GM23248 (cell line): ENCODE measurements at regions not wholly inside any gene's neighbourhood (a gene's known extent, or its start where the extent isn't known, plus 50 kb on each side); places are given as distances from the start of the nearest gene placed in this dataset.
A peak's percentile ranks its signal among the peaks of the same experiment; 100 is the strongest.

Experiments
- DNase-seq: peaks from one replicate; pipeline ENCODE4 v3.0.0-alpha.2; 2015
- H2AFZ ChIP-seq: fragments of 200-600 bp; sonication (generic); 2 replicates; pipeline ENCODE4 v1.6.1; 2016; ENCODE audit warnings: antibody characterized with exemption
- H3F3A ChIP-seq: fragments of 200-600 bp; sonication (generic); 2 replicates; pipeline ENCODE4 v1.6.1; 2016; ENCODE audit warnings: mild to moderate bottlenecking, antibody characterized with exemption, mixed run types; ENCODE audit not compliant: insufficient read depth
- H3K27ac ChIP-seq: fragments of 200-600 bp; sonication (generic); 2 replicates; pipeline ENCODE4 v1.5.1; 2016; ENCODE audit warnings: mild to moderate bottlenecking
- H3K27me3 ChIP-seq: fragments of 200-600 bp; sonication (generic); replicated peaks from 2 replicates; pipeline ENCODE4 v1.6.1; 2016; ENCODE audit warnings: mild to moderate bottlenecking; ENCODE audit not compliant: insufficient read depth
- H3K36me3 ChIP-seq: fragments of 200-600 bp; sonication (generic); 2 replicates; pipeline ENCODE4 v1.6.1; 2016; ENCODE audit warnings: low read depth, mild to moderate bottlenecking
- H3K4me1 ChIP-seq: fragments of 200-600 bp; sonication (generic); 2 replicates; pipeline ENCODE4 v1.6.1; 2016; ENCODE audit warnings: mild to moderate bottlenecking; ENCODE audit not compliant: insufficient read depth
- H3K4me2 ChIP-seq: fragments of 200-600 bp; sonication (generic); one replicate; pipeline ENCODE4 v1.6.1; 2016; ENCODE audit warnings: mild to moderate bottlenecking; ENCODE audit not compliant: unreplicated experiment
- H3K4me3 ChIP-seq: fragments of 200-600 bp; sonication (generic); 2 replicates; pipeline ENCODE4 v1.5.1; 2016; ENCODE audit warnings: mild to moderate bottlenecking
- H3K79me2 ChIP-seq: fragments of 200-600 bp; sonication (generic); 2 replicates; pipeline ENCODE4 v1.6.1; 2016; ENCODE audit warnings: mild to moderate bottlenecking; ENCODE audit not compliant: insufficient read depth
- H3K9ac ChIP-seq: fragments of 200-600 bp; sonication (generic); 2 replicates; pipeline ENCODE4 v1.6.1; 2016; ENCODE audit warnings: mild to moderate bottlenecking
- H3K9me2 ChIP-seq: fragments of 200-600 bp; sonication (generic); 2 replicates; pipeline ENCODE4 v1.6.1; 2016; ENCODE audit warnings: mixed run types, mild to moderate bottlenecking, moderate library complexity; ENCODE audit not compliant: insufficient read depth
- H3K9me3 ChIP-seq: fragments of 200-600 bp; sonication (generic); one replicate; pipeline ENCODE4 v1.6.1; 2017; ENCODE audit warnings: low read depth
- H4K20me1 ChIP-seq: fragments of 200-600 bp; sonication (generic); 2 replicates; pipeline ENCODE4 v1.6.0; 2016; ENCODE audit not compliant: insufficient read depth
- EZH2 ChIP-seq: fragments of 200-600 bp; sonication (generic); IDR thresholded peaks from 2 replicates; pipeline ENCODE4 v1.6.1; 2018; ENCODE audit warnings: antibody characterized with exemption, mild to moderate bottlenecking; ENCODE audit not compliant: insufficient read depth, poor library complexity, severe bottlenecking
- EZH2phosphoT487 ChIP-seq: fragments of 200-600 bp; sonication (generic); IDR thresholded peaks from 2 replicates; pipeline ENCODE4 v1.6.1; 2018; ENCODE audit warnings: antibody characterized with exemption, moderate library complexity, mild to moderate bottlenecking, low read depth; ENCODE audit not compliant: insufficient read depth
- WGBS, 2 experiments: methylation state at CpG; one replicate each; pipeline ENCODE4 v1.1.6; 2015 to 2017; ENCODE audit warnings: low lambda C conversion rate in 2 of 2, low coverage in 1 of 2; ENCODE audit errors: missing lambda C conversion rate in 2 of 2; 5-methylcytosine and 5-hydroxymethylcytosine counted together
- in situ Hi-C: fragments of 300-500 bp; cut with MboI; formaldehyde crosslinking; loops from 2 replicates; pipeline ENCODE4 v1.15.0; 2020

DNA sequence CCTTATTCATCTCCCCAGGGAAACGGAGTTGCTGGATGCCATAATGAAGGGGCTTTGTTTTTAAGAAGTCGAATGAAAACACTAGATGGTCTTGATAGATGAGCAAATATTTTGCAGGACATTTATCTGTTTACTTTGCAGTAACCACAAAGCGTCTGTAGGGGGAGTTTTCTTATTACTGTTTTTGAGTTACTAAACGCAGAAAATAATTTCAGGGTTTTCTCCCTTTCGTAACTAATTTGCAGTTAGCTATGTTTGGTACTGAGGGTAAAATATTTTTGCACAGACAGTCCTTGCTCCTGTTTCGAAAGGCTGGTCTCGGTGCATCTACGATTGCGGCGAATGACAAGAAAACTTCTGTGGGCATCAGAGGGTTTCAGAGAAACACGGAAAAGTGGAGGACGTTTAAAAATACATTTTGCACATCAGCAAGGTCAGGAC is 505.6 kb upstream of the MKI67 start:
- Histone ChIP-seq H3K27ac (no peak overlapping the region), H3K27me3 (no peaks in the 10 kb centered on the region), H3K9me2 (no peaks in the 10 kb centered on the region), H3K4me1 (peaks cover 14% of the 10 kb centered on the region), H3K4me2 (peak overlapping the region; percentile 35), H3K9me3 (no peaks in the 10 kb centered on the region), H3K36me3 (no peaks in the 10 kb centered on the region), H3K79me2 (no peaks in the 10 kb centered on the region), H3F3A (no peaks in the 10 kb centered on the region), H4K20me1 (no peaks in the 10 kb centered on the region), H3K4me3 (no peak overlapping the region), H3K9ac (no peak overlapping the region), H2AFZ (no peak overlapping the region)
- DNase-seq = peak; percentile 57
- WGBS, 2 experiments = 2 to 4% methylated on average over 12 of the region's 12 CpGs
- in situ Hi-C loops = no loop called here
- TF ChIP-seq EZH2 = no peak
- no peak for TF ChIP-seq EZH2phosphoT487

DNA sequence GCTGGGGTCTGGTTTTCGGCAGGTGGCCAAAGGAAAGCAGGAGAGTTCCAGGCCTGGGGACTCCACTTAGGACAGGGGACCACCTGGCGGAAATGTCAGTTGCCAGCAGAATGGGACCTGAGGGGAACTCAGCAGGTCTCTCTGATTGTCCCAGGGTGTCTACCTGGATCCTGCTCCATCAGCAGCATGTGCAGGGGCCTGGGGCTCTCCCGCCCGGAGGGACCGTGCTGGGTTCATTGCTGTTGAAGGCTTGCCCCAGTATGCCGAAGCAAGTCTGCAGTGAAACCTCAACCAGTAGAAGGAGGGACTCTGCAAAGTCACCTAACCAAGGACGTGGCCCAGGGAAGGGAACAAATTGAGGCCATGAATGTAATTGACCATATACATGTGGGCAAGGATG is 506.5 kb upstream of the MKI67 start:
- no peak overlapping the region for H3K4me2 ChIP-seq
- H2AFZ ChIP-seq = no peak overlapping the region
- in situ Hi-C loops = no loop called here
- DNase-seq = no peak
- H3K9me2 ChIP-seq = no peaks in the 10 kb centered on the region
- no peaks in the 10 kb centered on the region for H3K36me3 ChIP-seq
- no peaks in the 10 kb centered on the region for H3K9me3 ChIP-seq
- TF ChIP-seq EZH2phosphoT487 = no peak
- TF ChIP-seq EZH2 = no peak
- H3K27ac ChIP-seq = no peak overlapping the region
- H3K27me3 ChIP-seq = no peaks in the 10 kb centered on the region
- no peaks in the 10 kb centered on the region for H4K20me1 ChIP-seq
- H3K9ac ChIP-seq = no peak overlapping the region
- no peaks in the 10 kb centered on the region for H3F3A ChIP-seq
- H3K4me1 ChIP-seq = peaks cover 14% of the 10 kb centered on the region
- no peaks in the 10 kb centered on the region for H3K79me2 ChIP-seq
- H3K4me3 ChIP-seq = no peak overlapping the region
- 87% methylated on average over 7 of the region's 7 CpGs for whole genome bisulfite sequencing, 2 experiments

DNA sequence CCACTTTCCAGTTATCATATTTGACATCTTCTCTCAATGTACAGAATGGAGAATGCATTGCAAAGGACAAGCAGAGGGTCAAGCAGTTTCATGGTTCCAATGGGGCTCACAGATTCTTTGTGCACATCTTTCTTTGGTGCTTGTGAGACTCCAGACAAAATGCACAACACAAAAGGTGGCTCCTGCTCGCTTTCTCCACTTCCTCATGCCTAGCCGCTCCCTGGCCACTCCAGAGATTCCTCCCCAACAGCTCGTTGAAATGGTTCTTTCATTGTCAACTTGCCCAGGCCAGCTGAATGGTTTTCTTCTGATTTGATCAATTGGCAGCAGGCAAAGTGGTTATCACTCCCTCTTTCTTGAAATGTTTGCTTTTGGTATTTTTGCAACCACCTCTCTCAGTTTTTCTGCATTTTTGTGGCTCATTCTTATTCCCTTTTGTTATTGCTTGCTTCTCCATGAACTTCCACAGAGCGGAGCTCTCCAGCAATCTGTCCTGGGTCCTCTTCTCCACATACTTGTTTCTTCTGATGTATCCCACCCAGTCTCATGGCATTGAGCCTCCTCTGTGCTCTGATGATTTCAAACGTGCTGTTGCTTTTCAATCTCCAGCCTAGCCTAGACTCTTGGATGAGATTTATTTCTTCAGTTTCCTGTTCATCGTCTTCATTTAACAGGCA is 507.8 kb upstream of the MKI67 start:
- no peak overlapping the region for H3K4me2 ChIP-seq
- no peak overlapping the region for H2AFZ ChIP-seq
- H3K4me1 ChIP-seq = peaks cover 13% of the 10 kb centered on the region
- H3F3A ChIP-seq = no peaks in the 10 kb centered on the region
- H3K36me3 ChIP-seq = no peaks in the 10 kb centered on the region
- DNase-seq = no peak
- no peak overlapping the region for H3K4me3 ChIP-seq
- no peaks in the 10 kb centered on the region for H3K9me2 ChIP-seq
- WGBS, 2 experiments = 31 to 33% methylated on average over 6 of the region's 6 CpGs
- no peak overlapping the region for H3K27ac ChIP-seq
- no peaks in the 10 kb centered on the region for H3K9me3 ChIP-seq
- H4K20me1 ChIP-seq = no peaks in the 10 kb centered on the region
- no peak for TF ChIP-seq EZH2phosphoT487
- TF ChIP-seq EZH2 = no peak
- H3K9ac ChIP-seq = no peak overlapping the region
- in situ Hi-C loops = no loop called here
- no peaks in the 10 kb centered on the region for H3K27me3 ChIP-seq
- no peaks in the 10 kb centered on the region for H3K79me2 ChIP-seq

DNA sequence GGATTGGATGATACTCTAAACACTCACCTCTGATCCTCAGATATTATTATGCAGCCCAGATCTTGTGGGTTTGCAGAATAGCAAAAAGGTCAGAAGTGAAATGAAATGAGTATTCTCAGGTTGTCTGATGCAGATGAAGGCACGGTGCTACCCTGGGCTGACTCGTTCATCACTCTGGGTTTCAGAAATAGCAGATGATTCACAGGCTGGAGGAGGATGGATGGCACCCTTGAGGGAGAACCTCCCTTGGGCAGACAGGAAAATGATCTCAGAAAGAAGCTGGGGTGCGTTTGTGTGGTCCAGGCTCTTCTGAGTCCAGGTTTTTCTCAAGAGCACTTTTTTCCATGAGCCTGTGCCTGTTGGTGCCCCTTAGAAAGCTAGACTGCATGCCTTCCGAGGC is 515.8 kb upstream of the MKI67 start:
- H3F3A ChIP-seq = no peaks in the 10 kb centered on the region
- no peak overlapping the region for H3K4me2 ChIP-seq
- no peak overlapping the region for H3K27ac ChIP-seq
- 9 to 11% methylated on average over 4 of the region's 4 CpGs for whole genome bisulfite sequencing, 2 experiments
- H3K79me2 ChIP-seq = no peaks in the 10 kb centered on the region
- no peak overlapping the region for H3K9ac ChIP-seq
- H3K36me3 ChIP-seq = no peaks in the 10 kb centered on the region
- H3K9me2 ChIP-seq = no peaks in the 10 kb centered on the region
- H2AFZ ChIP-seq = no peak overlapping the region
- H4K20me1 ChIP-seq = no peaks in the 10 kb centered on the region
- no peak for DNase-seq
- no peak for TF ChIP-seq EZH2phosphoT487
- H3K9me3 ChIP-seq = no peaks in the 10 kb centered on the region
- H3K4me3 ChIP-seq = no peak overlapping the region
- H3K4me1 ChIP-seq = no peaks in the 10 kb centered on the region
- in situ Hi-C loops = no loop called here
- H3K27me3 ChIP-seq = no peaks in the 10 kb centered on the region

- no peaks in the 10 kb centered on the region for H3K36me3 ChIP-seq
- DNase-seq = peak; percentile 13
- H3K9me3 ChIP-seq = no peaks in the 10 kb centered on the region
- no peaks in the 10 kb centered on the region for H3K4me1 ChIP-seq
- no peak overlapping the region for H3K4me2 ChIP-seq
- in situ Hi-C loops = no loop called here
- H3K9ac ChIP-seq = no peak overlapping the region
- H3F3A ChIP-seq = no peaks in the 10 kb centered on the region
- H3K27me3 ChIP-seq = no peaks in the 10 kb centered on the region
- H2AFZ ChIP-seq = no peak overlapping the region
- 37 to 41% methylated on average over 2 of the region's 2 CpGs for WGBS, 2 experiments
- H4K20me1 ChIP-seq = no peaks in the 10 kb centered on the region
- H3K9me2 ChIP-seq = no peaks in the 10 kb centered on the region
- H3K27ac ChIP-seq = no peak overlapping the region
- no peak overlapping the region for H3K4me3 ChIP-seq
- TF ChIP-seq EZH2phosphoT487 = no peak
- TF ChIP-seq EZH2 = no peak
- no peaks in the 10 kb centered on the region for H3K79me2 ChIP-seq
Observed at GRCh38 chr10:128642502-128642901, 516.3 kb upstream of the MKI67 start.
